ENCODE measurements at regions not wholly inside any gene's neighbourhood (a gene's known extent, or its start where the extent isn't known, plus 50 kb on each side); places are given as distances from the start of the nearest gene placed in this dataset.

- no peak for TF ChIP-seq POLR2A (IDR thresholded peaks at IDR 0.05; ENCODE audit: low read depth, low read length)
- no peak for TF ChIP-seq POLR2AphosphoS5 (IDR thresholded peaks at IDR 0.05; ENCODE audit: low read depth, low read length)
- no peak for TF ChIP-seq TAF1 (IDR thresholded peaks at IDR 0.05; ENCODE audit: borderline replicate concordance, low read depth, low read length)
Observed at GRCh38 chr4:18130256-18130655, 108.7 kb upstream of the LCORL start.
